GM21381 (cell line): ENCODE measurements at regions not wholly inside any gene's neighbourhood (a gene's known extent, or its start where the extent isn't known, plus 50 kb on each side); places are given as distances from the start of the nearest gene placed in this dataset.

Experiments
- ATAC-seq: cut with Tn5 transposase; IDR thresholded peaks from one replicate; pipeline ENCODE4 v1.9.1; 2021; ENCODE audit warnings: mild to moderate bottlenecking, moderate library complexity; ENCODE audit not compliant: unreplicated experiment

DNA sequence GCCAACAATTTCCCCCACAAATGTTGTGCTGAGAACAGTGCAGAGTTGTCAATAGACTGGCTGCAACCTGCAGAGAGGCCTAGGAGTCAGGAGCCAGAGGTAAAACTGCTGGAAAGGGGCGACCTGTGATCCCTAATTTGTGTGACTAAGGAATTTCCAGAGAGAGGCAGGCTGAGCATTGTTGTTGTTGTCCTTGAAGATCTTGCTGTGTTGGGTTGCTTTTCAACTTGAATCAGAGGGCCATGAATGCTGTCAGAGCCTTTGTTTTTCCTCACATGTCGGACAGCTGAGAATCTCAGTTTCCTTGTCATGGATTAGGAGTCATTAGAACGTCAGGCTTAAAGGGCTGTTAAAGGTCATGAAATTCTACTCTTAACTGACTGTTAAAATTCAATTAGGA, 134.6 kb upstream of the ASTN2 start:
- no peak for ATAC-seq

DNA sequence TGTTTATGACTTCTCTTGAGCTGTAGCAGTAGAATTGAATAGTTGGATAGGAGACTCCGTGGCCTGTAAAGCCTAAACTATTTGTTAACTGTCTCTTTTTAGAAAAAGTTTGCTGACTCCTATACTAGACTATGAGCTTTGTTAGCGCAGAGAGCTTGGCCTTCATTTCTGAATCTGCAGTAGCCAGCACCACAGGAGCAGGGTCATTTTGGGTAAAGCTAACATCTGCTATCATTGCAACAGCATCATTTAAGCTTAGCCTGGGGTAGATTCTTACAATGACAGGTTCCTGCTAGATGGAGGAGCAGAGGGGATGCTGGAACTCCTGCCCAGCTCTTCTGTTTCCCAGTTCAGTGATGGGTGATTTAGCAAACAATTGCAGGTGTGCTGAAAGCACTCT, 133.7 kb upstream of the ASTN2 start:
- no peak for ATAC-seq

DNA sequence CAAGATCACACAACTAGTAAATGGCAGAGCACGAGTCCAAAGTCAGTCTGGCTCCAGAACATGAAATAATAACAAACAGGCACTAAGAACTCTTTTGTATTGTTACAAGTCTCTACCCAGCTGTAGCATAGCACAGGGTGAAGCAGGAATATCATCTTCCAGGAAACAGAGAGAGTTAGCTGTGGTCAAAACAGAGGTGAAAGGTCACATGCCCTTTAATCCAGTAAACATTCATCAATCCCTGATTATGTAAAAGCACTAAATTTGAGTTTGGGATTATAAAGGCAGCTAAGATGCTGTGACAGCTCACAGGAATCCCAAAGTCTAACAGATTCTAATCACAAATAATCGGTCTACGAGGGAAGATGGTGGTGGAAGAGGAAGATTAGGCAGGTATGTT, 133.0 kb upstream of the ASTN2 start:
- ATAC-seq, result no peak

DNA sequence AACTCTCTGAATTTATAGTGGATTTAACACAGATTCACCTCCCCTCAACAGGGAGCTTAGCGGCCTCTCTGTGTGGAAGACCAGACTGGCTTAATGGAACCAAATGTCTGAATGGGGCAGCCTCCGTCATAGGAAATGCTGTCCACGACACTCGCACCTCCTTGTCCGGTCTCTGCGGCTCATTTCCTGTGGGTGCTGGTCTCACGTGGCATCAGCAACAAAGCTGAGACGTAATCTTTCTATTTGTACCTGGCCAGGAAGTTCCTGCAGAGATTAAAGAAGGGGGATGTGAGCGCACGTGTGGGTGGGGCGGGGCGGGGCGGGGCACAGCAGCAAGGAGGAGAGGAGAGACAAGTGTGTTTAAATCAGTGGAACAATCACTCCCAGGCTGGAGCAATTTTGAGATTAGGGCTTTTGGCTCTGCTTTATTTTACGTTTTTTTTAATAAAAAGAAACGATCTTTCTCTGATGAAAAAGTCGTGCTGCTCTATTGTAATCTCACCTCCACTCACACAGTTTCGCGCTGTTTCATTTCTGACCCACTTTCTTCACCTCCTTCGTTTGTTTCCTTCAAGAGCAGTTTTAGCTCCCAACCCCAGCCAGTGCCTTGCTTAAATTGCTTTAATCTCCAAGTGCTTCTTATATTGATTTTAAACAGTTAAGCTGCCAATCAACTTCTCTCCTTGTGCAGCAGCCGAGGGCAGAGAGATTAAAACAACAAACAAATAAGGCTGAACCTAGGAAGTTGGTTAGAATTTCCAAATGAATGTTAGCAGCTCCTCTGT, 132.2 kb upstream of the ASTN2 start:
- ATAC-seq, result no peak

DNA sequence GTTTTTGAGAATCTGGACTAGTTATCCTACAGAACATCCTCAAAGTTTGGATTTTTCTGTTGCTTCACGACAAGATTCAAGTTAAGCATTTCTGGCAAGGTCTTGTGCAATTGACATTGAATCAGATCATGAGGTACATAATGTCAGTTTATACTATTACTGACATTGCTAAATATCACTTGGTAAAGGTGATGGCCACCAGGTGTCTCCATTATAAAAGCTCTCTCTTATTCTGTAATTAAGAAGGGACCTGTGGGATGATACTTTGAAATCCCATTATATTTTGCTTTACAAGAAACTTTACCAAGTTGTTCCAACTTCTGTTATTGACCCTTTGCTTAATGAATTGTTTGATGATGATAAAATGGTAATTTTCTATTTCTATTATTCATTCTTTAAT, 131.0 kb upstream of the ASTN2 start:
- no peak for ATAC-seq

DNA sequence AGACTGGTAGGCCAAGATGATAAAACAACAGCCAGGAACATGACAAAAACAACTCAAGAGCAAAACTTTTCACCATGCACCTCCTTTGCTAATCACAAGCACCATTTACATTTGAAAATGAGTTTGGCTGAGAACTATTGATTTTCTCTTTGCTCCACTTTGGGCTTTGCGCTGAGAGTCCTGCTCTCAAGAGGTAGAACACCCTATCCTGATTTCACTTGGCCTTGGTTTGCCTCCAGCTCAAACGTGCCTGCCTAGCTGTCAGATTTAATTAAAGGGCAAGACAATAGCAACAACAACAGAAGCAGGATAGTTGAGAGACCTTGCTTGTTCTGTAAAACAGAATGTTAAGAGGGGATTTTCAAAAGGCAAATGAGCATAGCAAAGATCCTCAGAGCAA, 128.2 kb upstream of the ASTN2 start:
- no peak for ATAC-seq

DNA sequence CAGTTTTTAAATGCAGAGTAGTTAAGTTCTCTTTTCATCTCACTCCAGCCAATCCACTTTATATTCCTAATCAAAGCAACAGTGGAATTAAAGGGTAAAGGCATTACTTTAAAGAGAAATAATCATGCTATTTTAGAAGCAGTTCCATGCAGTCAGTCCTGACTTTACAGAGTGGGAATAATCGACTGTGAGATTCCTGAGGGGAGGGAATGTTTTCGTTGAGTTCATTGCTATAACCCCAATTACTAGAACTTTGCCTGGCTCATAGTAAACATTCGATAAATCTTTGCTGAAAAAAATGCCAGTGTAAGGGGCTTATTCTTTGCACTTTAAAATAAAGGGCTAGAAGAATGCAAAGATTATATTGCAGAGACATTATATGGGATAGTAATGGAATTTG, 127.2 kb upstream of the ASTN2 start:
- no peak for ATAC-seq

DNA sequence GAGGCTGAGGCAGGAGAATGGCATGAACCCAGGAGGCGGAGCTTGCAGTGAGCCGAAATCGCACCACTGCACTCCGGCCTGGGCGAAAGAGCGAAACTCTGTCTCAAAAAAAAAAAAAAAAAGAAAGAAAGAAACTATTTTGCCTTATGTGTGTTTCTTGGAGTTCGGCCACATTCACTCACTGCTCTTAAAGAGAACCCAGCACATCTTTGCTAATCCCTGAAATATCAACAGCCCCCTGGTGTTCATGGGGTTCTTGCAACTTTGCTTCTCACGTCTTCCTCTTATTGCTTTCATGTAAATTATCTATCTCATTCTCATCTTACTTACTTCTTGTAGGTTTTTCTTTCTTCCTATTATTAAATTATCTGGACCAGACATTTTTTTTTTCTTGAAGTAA, 126.3 kb upstream of the ASTN2 start:
- ATAC-seq, result no peak

DNA sequence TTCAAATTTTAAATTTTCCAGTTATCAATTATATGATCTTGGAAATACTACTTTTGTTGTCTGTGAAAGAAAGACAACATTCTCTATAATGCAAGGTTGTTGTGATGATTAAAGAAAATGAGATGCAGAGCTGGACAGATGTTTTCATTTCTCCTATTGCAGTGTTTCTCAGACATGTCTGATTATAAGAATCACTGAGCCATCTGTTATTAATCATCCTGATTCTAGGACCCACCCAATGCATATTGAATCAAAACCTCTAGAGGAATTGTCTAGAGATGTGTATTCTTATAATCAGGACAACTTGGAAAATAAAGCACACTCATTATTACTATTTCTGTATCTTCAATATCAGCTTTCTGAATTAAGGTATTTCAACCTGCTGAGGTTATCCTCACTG, 121.1 kb upstream of the ASTN2 start:
- no peak for ATAC-seq

DNA sequence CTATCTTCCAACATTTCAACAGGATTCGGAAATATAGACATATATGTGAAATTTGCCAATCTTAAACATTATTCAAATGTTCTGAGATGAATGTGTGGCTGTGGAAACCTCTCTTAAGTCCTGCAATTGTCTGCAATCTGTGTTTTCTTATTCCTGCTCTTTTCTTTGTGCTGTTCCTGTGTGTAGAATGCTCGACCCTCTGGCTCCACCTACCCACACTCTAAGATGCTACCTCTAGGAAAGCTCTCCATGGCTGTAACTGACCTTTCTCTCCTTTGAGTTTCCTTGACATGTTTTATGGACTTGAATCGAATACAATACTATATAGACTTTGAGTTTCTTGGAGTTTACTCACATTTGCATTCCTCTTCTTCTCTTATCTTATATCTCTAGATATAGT, 120.6 kb upstream of the ASTN2 start:
- no peak for ATAC-seq

DNA sequence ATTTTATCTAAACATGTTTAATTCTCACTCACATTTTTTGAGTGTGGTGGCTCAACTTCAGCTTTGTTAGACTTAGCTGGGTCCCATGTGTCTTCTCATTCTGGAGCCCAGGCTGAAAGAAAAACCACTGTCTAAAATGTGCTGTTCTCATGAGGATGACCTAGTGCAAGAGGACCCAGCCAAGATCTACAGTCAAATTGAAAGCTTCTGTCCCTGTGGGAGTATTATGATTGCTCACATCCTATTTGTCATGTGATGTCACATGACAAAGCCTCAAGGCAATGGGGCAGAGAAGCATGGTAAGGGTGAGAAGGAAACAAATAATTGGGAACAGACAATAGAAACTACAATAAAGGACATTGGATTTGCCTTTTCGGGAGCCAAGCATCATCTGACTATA, 113.4 kb upstream of the ASTN2 start:
- no peak for ATAC-seq

DNA sequence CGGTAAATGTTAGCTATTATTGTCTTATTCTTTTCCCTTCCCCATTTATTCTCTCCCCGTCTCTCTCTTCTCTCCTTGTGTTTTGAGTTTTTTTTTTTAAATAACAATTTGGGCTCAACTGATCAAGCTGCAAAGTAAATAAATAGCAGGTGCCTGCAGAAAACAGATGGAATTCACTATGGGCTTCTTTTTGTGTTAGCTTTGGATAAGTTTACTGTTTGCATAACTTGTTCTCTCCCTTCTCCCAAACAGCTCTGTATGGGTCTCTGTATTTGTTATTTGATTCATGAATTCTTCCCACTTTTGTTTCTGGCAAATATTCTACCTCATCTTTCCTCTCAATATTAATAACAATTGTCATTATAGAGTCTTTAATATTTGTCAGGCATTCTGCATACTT, 111.8 kb upstream of the ASTN2 start:
- no peak for ATAC-seq

DNA sequence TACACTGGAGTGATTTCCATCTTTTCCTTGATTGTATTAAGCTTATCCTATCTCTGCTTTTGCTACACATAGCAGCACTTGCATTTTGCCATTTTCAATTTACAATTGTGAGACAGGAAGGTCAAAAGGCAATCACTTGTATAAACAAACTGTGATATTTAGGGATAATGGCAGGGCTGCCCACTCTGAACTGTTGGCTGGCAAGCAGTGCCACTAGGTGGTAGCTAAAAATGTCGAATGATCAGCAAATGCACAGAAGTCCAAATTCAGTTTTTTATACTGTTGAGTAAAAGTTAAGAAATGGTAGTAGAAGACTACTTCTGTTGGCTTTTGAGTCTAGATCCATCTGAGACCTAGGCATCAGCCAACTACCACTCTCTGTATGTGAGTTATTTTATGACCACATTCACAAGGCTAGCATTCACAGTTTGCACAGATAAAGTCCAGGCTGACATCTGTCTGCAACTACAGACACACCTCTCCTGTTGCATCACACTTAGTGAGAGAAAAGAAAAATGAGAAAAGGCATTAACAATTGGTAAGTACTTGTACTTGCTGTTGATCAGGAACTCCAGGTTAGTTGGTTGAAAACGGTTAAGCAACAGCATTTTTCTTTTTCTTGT, 108.8 kb upstream of the ASTN2 start:
- ATAC-seq, result no peak

DNA sequence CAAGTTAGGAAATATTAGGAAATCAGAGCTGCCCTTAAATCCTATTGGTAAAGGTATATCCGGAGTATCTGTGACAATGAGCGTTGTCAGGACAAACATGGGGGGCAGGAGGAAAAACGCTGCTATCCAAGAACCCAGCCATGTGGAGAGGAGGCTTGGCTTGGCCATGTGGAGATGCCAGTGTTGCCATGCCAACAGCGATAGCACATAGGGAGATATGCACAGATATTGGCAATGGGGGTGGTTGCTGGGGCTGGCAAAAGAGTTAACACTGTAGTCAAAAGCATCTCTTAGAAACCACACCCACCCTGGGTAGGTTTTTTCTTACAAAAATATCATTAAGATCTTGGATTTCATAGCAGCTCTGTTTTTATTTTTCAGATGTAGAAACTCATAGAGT, 106.4 kb upstream of the ASTN2 start:
- ATAC-seq, result no peak

DNA sequence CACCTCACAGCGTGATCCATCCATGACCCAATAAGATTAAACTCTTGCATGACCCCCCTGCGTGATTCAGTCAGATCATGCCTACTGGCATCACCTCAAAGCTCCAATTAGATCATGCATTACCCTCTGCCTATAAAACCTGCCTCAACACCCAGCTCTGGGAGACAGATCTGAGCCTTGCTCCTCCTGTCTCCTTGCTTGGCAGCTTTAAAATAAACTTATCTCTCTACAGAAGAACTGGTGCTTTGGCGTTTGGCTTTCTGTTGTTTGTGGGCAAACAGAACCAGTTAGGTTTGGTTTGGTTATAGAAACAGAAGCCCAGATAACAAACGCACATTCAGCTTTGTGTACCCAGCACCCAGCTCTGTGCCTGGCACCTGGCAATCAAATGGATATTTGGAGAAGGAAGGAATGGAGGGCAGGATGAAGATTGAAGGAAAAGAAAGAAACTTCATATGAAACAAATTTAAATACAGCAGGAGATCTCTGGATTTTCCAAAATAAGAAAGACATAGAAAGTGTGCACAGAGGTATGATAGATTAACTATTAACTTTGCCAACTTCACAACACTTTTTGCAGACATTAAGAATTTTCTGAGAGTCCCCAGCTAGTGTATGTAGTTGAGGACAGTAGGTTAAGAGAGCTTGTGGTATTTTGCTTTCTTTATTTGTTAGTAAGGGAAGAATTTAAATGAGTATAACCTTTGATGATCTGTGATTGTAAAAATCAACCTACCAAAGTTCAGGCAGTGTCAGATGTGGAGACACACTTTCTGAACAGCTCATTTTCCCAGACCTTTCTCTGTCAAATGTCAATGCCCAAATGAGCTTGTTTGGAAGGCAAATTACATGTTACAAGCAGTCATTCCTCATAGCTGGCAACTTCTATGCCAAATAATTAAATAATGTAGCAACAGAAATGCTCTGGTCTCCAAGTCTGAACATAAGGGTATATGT, 102.1 kb upstream of the ASTN2 start:
- no peak for ATAC-seq

DNA sequence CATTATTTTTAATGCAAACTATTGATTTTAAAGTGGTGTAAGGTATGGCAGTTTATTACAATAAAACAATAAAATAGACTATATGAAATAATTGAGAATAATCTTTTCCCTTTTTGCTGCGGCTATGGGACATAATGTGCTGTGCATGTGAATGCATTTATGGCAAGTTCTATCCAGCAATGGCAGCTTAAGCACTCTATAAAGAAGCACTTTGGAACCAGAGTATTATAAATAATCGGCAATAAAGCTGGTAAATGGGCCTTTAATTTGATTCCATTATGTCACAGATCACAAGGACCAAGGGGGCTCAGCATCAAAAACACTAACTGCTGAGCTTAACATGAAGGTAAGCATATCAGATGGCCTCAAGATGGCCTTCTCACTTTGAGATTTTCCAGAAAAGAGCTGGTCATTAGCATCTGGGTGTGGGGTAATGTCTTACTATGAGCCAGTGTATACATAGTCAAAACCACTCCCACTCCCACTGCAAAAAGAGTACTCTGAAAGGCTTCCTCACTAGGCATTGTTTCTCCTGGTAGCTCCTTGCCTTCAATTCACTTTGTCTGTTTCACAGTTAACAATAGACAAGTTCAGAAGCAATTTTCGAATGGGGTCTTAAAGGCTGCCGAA, 97.1 kb upstream of the ASTN2 start:
- no peak for ATAC-seq

DNA sequence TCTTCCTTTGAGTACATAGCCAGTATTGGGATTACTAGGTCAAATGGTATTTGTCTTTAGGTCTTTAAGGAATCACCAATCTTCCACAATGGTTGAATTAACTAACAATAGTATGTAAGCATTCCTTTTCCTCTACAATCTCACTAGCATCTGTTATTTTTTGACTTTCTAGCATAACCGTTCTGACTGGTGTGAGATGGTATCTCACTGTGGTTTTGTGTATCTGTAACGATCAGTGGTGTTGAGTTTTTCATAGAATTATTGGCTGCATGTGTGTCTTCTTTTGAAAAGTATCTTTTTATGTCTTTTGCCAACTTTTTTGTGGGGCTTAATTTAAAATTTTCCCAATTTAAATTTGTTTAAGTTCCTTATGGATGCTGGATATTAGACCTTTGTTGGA, 81.5 kb upstream of the ASTN2 start:
- no peak for ATAC-seq

DNA sequence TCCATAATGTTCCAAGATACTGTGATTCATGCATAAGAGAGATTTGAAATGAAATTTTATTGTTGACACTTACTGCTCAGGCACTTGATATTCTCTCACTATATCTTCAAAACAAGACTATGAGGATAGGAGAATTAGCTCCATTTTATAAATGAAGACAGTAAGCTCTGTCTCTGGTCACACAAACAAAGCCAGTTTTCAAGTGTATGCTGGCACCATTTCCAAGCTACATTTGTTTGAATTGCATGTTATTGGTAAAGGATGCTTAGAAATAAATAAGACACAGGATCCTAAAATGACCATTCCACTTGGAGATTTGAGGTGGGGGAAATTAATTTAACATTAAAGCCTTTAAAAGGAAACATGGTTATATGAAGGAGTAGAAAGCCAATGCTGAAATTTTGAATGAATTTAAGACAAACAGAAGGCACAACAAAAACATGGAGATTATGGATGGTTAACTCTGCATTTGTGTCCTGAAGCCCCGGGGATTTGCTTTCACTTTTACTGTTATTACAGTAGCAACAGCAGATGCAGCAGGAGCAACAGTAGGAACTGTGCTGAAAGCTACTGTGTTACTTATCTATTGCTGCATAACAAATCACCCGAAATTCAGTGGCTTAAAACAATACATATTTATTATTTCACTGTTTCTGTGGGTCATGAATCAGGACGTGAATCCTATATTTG, 79.7 kb upstream of the ASTN2 start:
- no peak for ATAC-seq

DNA sequence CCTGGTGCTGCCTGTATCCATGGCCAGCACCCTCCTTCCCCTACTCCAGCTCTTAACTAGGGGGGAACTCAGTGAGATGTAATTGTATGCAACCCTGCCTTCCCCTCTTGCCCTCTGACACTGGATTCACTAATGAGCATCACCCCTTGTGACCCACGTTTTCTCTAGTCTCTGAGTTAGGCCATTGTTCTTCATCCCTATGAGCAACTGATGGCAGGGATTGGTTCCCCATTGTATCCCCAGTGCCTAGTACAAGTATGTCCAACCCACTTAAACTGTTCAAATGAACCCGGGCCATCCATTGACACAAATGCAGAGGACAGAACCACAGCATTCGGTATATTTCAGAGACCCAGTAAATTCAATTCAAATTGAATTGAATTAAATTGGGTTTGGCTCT, 77.6 kb upstream of the ASTN2 start:
- ATAC-seq, result no peak

DNA sequence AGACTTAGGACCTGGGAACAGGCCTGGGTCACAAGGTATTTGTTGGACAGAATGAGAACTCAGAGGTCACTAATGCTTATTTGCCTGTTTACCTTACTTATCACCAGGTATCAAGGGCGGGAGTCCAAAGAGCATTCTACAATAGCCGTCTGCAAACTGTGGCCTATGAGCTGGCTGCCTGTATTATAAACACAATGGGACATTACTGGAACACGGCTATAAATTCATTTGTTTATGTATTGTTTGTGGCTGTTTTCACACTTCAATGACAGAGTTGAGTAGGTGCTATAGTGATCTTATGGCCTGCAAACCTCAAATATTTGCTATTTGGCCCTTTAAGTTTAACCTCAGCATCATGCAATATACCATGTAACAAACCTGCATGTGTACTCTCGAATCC, 76.6 kb upstream of the ASTN2 start:
- no peak for ATAC-seq

DNA sequence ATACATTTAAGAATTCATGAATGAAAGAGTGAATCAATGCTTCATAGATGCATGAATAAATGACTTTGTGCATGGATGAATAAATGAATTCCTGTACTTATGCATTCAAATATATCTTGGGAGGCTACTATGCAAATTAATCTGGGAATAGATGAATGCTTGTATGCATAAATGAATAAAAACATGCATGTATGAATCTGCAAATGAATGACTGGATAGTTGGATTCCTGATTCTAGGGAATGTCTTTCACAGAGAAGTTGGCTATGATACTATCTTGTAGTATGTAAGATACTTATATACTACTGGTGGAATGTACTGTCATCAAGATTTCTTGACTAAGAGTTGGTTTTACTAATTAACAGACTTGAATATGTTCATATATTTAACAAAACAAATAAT, 75.3 kb upstream of the ASTN2 start:
- ATAC-seq, result no peak
